Tibial artery (tissue), 4 donors: ENCODE measurements at regions not wholly inside any gene's neighbourhood (a gene's known extent, or its start where the extent isn't known, plus 50 kb on each side); places are given as distances from the start of the nearest gene placed in this dataset.

Experiments used
- DNase-seq, 2 donors: peaks; one replicate each; pipeline ENCODE4 v3.0.0-alpha.2; 2019
- H3K27ac ChIP-seq, 2 donors: fragments of 200-600 bp; sonication (generic) in 1 of 2; 1 replicate in 1 of 2; 2 replicates in 1 of 2; pipeline ENCODE4 v1.5.1; 2018 to 2019; ENCODE audit warnings: mild to moderate bottlenecking in 1 of 2
- H3K27me3 ChIP-seq, 2 donors: fragments of 200-600 bp; sonication (generic) in 1 of 2; one replicate each; pipeline versions ENCODE4 v1.5.1 to v1.6.0; 2016 to 2019
- H3K36me3 ChIP-seq, 3 donors: fragments of 200-600 bp; sonication (generic) in 2 of 3; one replicate each; pipeline ENCODE4 v1.5.1; 2016 to 2019; ENCODE audit warnings: mild to moderate bottlenecking in 2 of 3
- H3K4me1 ChIP-seq, 4 donors: fragments of 200-600 bp; sonication (generic) in 2 of 4; 1 replicate in 3 of 4; 2 replicates in 1 of 4; pipeline ENCODE4 v1.5.1; 2016 to 2019
- H3K4me3 ChIP-seq, 2 donors: fragments of 200-600 bp; sonication (generic) in 1 of 2; 1 replicate in 1 of 2; 2 replicates in 1 of 2; pipeline ENCODE4 v1.5.1; 2018 to 2019; ENCODE audit warnings: mild to moderate bottlenecking in 2 of 2
- H3K9me3 ChIP-seq, 3 donors: fragments of 200-600 bp; sonication (generic) in 1 of 3; one replicate each; pipeline ENCODE4 v1.5.1; 2016 to 2019
- intact Hi-C: fragments of 100-400 bp; cut with DNase I; formaldehyde crosslinking; loops from one replicate; pipeline ENCODE4 v1.15.0; 2023; ENCODE audit warnings: low total_unique reads
- TF ChIP-seq, protein P1 (sequence below), 2 experiments: fragments of 200-600 bp in 1 of 2; fragments of 450-650 bp in 1 of 2; IDR thresholded peaks; one replicate each; pipeline ENCODE4 v1.5.1; 2017 to 2019; ENCODE audit warnings: antibody characterized with exemption in 2 of 2, mild to moderate bottlenecking in 1 of 2, moderate library complexity in 1 of 2

DNA sequence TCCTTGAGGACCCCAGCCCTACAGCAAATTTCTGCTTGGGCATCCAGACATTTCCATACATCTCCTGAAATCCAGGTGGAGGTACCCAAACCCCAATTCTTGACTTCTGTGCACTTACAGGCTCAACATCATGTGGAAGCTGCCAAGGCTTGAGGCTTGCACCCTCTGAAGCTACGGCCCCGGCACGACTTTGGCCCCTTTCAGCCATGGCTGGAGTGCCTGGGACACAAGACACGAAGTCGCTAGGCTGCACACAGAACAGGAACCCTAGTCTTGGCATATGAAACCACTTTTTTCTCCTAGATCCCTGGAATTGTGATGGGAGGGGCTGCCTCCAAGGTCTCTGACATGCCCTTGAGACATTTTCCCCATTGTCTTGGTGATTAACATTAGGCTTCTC, 1417.7 kb downstream of the ARAP2 start:
- DNase-seq = no peak
- TF ChIP-seq, protein P1, sequence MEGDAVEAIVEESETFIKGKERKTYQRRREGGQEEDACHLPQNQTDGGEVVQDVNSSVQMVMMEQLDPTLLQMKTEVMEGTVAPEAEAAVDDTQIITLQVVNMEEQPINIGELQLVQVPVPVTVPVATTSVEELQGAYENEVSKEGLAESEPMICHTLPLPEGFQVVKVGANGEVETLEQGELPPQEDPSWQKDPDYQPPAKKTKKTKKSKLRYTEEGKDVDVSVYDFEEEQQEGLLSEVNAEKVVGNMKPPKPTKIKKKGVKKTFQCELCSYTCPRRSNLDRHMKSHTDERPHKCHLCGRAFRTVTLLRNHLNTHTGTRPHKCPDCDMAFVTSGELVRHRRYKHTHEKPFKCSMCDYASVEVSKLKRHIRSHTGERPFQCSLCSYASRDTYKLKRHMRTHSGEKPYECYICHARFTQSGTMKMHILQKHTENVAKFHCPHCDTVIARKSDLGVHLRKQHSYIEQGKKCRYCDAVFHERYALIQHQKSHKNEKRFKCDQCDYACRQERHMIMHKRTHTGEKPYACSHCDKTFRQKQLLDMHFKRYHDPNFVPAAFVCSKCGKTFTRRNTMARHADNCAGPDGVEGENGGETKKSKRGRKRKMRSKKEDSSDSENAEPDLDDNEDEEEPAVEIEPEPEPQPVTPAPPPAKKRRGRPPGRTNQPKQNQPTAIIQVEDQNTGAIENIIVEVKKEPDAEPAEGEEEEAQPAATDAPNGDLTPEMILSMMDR (IDR thresholded peaks at IDR 0.05) = no peak
- H3K4me1 ChIP-seq = no peaks in the 10 kb centered on the region
- no peak overlapping the region for H3K4me3 ChIP-seq
- no peaks in the 10 kb centered on the region for H3K36me3 ChIP-seq
- H3K27ac ChIP-seq = no peak overlapping the region
- H3K27me3 ChIP-seq = no peaks in the 10 kb centered on the region
- intact Hi-C loops = loop anchor here (5.0 kb wide), 1 partner anchor 49 kb away; no protein-coding TSS in a partner anchor
- no peaks in the 10 kb centered on the region for H3K9me3 ChIP-seq

DNA sequence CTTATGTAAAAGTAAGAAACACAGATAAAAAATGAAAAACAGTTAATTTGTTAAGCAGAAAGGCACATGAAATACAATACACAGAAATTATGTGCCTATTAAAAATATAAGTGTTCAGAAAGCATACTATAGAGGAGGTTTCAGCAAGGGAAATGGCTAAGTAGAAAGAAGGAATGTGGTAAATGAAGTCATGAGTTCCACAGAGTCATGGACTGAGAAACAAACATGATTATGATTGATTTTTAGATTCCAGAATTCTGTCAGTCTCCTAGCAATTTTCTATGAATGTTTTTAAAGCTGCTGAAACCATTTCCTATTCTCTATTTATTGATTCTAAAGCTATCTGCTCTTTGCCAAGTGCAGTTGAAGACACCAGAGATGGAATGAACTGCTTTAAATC, 1398.4 kb downstream of the ARAP2 start:
- Histone ChIP-seq H3K36me3 (no peaks in the 10 kb centered on the region), H3K27ac (no peak overlapping the region), H3K27me3 (no peaks in the 10 kb centered on the region), H3K9me3 (no peaks in the 10 kb centered on the region), H3K4me3 (no peak overlapping the region), H3K4me1 (no peaks in the 10 kb centered on the region)
- no peak for DNase-seq
- intact Hi-C loops = no loop called here
- TF ChIP-seq, protein P1 (IDR thresholded peaks at IDR 0.05) = no peak

DNA sequence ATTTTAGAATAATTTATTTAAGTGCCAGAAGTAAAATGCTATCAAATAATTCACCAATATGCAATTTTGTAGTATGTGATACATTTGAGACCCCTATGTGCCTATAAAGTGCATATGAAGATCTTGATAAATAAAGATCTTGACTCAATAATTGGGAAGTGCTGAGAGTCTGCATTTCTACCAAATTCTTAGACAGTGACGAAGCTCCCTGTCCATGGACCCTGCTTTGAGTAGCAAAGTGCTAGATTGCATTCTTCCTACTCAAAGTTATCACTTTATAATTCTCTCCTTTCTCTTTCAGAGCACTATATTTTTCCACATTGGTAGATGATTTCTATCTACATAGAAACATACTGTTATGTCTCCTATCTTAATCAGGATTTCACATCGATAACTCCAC, 1393.9 kb downstream of the ARAP2 start:
- Histone ChIP-seq H3K27ac (no peak overlapping the region), H3K4me1 (no peaks in the 10 kb centered on the region), H3K36me3 (no peaks in the 10 kb centered on the region), H3K9me3 (no peaks in the 10 kb centered on the region), H3K4me3 (no peak overlapping the region), H3K27me3 (no peaks in the 10 kb centered on the region)
- no peak for DNase-seq
- intact Hi-C loops = no loop called here
- TF ChIP-seq, protein P1 (IDR thresholded peaks at IDR 0.05) = no peak

DNA sequence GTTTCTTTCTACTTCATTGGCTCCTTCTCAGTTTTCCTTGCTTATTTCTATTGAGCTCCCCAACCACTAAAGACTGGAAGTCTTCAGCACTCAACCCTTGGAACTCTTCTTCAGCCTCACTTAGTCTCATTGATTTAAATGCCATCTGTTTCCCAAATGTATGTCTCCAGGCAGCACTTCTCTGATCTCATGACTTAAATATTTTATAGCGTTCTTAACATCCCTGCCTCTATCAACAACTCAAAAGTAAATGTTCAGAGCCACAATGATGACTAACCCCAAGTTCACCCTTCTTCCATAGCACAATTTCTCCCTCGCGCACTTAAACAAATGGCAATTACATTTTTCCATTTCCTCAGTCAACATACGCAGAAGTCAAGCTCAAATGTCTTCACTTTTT, 1393.3 kb downstream of the ARAP2 start:
- no peak for DNase-seq
- intact Hi-C loops = no loop called here
- H3K4me1 ChIP-seq = no peaks in the 10 kb centered on the region

DNA sequence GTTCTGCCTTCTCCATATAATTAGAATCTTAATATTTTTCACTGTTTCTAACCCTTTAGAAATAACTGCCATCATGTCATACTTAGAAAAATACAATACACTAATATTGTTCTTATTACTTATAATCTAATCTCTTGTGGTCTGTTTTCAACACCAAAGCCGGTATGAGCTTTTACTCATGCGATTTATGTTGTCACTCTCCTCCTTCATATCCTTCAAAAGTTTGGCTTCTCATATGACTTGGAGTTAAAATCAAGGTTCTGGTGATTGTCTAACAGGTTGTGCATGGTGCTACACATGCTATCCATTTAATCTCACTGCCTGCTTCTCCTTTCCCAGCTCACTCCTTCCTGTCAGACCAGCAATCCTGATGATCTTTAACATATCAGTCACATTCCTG, 1392.9 kb downstream of the ARAP2 start:
- TF ChIP-seq, protein P1 (IDR thresholded peaks at IDR 0.05) = no peak
- DNase-seq = no peak
- Histone ChIP-seq H3K27ac (no peak overlapping the region), H3K4me1 (no peaks in the 10 kb centered on the region), H3K9me3 (no peaks in the 10 kb centered on the region), H3K36me3 (no peaks in the 10 kb centered on the region), H3K27me3 (no peaks in the 10 kb centered on the region), H3K4me3 (no peak overlapping the region)
- intact Hi-C loops = no loop called here

More for the DNA sequence above, 1393.3 kb downstream of the ARAP2 start:
- H3K9me3 ChIP-seq = no peaks in the 10 kb centered on the region
- H3K27me3 ChIP-seq = no peaks in the 10 kb centered on the region
- no peaks in the 10 kb centered on the region for H3K36me3 ChIP-seq
- TF ChIP-seq, protein P1 (IDR thresholded peaks at IDR 0.05) = no peak
- H3K4me3 ChIP-seq = no peak overlapping the region
- H3K27ac ChIP-seq = no peak overlapping the region

DNA sequence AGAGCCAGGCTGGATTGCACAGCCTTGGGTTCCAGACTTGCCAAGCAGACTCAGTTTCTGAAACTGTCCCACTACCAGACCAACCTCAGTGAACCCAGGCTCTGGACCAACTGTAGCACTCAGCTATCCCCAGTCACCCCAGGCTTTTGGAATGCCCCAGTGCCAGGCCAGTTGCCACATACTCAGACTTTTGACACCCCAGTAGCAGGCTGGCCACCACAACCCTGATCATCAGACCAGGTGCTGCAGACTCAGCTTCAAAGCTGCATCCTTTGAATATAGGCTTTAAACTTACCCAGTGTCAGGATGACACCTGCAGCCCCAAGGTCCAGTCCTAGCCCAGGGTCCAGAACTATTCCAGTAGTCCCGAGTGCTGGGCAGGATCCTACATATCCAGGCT, 1389.9 kb downstream of the ARAP2 start:
- no peak for DNase-seq
- Histone ChIP-seq H3K4me1 (no peaks in the 10 kb centered on the region), H3K27ac (no peak overlapping the region), H3K27me3 (no peaks in the 10 kb centered on the region), H3K9me3 (no peaks in the 10 kb centered on the region), H3K36me3 (no peaks in the 10 kb centered on the region), H3K4me3 (no peak overlapping the region)
- TF ChIP-seq, protein P1 (IDR thresholded peaks at IDR 0.05) = no peak
- intact Hi-C loops = no loop called here
